ENCODE measurements at regions not wholly inside any gene's neighbourhood (a gene's known extent, or its start where the extent isn't known, plus 50 kb on each side); places are given as distances from the start of the nearest gene placed in this dataset.

DNA sequence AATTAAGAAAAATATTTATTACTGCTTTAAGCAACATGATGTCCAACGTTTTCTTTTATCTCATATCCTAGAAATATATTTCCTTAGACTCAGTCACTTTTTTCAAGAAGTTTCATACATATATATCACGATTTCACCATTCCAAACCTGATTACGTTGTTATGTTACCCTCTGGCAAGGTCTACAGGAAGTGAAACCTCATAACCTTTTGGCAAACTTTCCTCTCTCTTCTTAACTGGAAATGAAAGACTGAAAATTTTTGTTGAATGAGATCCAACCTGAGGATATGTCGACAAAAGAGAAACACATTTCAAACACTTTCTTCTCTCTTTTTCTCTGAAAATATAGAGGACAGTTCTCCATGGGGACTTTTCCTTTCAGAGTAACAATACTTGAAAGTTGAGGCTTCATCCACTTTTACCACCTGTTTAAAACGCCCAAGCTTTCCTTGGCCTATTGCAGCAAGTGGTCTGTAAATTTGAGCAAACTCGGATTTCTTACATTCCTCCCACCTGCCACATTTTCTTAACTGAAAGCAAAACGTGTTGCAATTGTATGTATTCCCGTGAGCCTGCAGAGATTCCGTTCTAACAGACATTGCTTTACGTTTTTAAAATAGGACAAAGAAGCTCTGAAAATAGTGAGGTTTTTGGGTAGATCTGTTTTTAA is 298.1 kb downstream of the CETN3 start:
- TF ChIP-seq, protein P1, sequence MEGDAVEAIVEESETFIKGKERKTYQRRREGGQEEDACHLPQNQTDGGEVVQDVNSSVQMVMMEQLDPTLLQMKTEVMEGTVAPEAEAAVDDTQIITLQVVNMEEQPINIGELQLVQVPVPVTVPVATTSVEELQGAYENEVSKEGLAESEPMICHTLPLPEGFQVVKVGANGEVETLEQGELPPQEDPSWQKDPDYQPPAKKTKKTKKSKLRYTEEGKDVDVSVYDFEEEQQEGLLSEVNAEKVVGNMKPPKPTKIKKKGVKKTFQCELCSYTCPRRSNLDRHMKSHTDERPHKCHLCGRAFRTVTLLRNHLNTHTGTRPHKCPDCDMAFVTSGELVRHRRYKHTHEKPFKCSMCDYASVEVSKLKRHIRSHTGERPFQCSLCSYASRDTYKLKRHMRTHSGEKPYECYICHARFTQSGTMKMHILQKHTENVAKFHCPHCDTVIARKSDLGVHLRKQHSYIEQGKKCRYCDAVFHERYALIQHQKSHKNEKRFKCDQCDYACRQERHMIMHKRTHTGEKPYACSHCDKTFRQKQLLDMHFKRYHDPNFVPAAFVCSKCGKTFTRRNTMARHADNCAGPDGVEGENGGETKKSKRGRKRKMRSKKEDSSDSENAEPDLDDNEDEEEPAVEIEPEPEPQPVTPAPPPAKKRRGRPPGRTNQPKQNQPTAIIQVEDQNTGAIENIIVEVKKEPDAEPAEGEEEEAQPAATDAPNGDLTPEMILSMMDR (IDR thresholded peaks at IDR 0.05): no peak
- no peak for TF ChIP-seq POLR2A (IDR thresholded peaks at IDR 0.05)
